Caco-2 (cell line): ENCODE measurements at regions not wholly inside any gene's neighbourhood (a gene's known extent, or its start where the extent isn't known, plus 50 kb on each side); places are given as distances from the start of the nearest gene placed in this dataset.

Source experiments
- BruUV-seq: library from RNA; stranded (reverse); fragments of 400-500 nt; replicated peaks from 2 replicates; lab custom pipeline; 2021; lab: Mats Ljungman, UMichigan
- CTCF ChIA-PET: fragments of 300-600 bp; sonication (Branson Sonifier 250); formaldehyde crosslinking; loops from one replicate; lab custom pipeline; 2022; ENCODE audit warnings: antibody characterized with exemption; lab: Charles Lee
- POLR2A ChIA-PET: fragments of 300-600 bp; sonication (Branson Sonifier 250); formaldehyde crosslinking; loops from one replicate; lab custom pipeline; 2022; ENCODE audit warnings: antibody characterized with exemption; lab: Charles Lee
- DNase-seq, 2 experiments: peaks; one replicate each; pipeline versions ENCODE4 v3.0.0 to v3.0.0-alpha.2; 2020 to 2022
- H3K27me3 ChIP-seq: replicated peaks from 2 replicates; pipeline ENCODE4 v1.6.0; 2011; ENCODE audit warnings: low read length; ENCODE audit not compliant: control insufficient read depth, insufficient read depth
- H3K36me3 ChIP-seq: 2 replicates; pipeline ENCODE4 v1.5.1; 2011; ENCODE audit warnings: low read length; ENCODE audit not compliant: control insufficient read depth, insufficient read depth
- H3K4me1 ChIP-seq: fragments of 250-450 bp; sonication (Bioruptor Pico); 2 replicates; pipeline ENCODE4 v1.5.1; 2020; ENCODE audit warnings: mild to moderate bottlenecking
- H3K4me3 ChIP-seq: 2 replicates; pipeline ENCODE4 v1.5.1; 2011; ENCODE audit warnings: low read depth, mild to moderate bottlenecking, control low read depth, low read length
- H3K9me3 ChIP-seq: fragments of 250-450 bp; sonication (Bioruptor Pico); 2 replicates; pipeline ENCODE4 v1.5.1; 2020; ENCODE audit warnings: mild to moderate bottlenecking, moderate library complexity
- H3K27ac Mint-ChIP-seq: one replicate; pipeline ENCODE4 v1.8.0; 2022; ENCODE audit warnings: mixed read lengths; ENCODE audit not compliant: unreplicated experiment
- H3K27me3 Mint-ChIP-seq: one replicate; pipeline ENCODE4 v1.8.0; 2022; ENCODE audit warnings: mixed read lengths; ENCODE audit not compliant: insufficient read depth, unreplicated experiment
- H3K36me3 Mint-ChIP-seq: one replicate; pipeline ENCODE4 v1.8.0; 2022; ENCODE audit warnings: mild to moderate bottlenecking, mixed read lengths; ENCODE audit not compliant: insufficient read depth, unreplicated experiment
- H3K4me1 Mint-ChIP-seq: one replicate; pipeline ENCODE4 v1.8.0; 2022; ENCODE audit warnings: low read depth, mixed read lengths; ENCODE audit not compliant: unreplicated experiment
- H3K4me3 Mint-ChIP-seq: one replicate; pipeline ENCODE4 v1.8.0; 2022; ENCODE audit warnings: mild to moderate bottlenecking, moderate library complexity, mixed read lengths; ENCODE audit not compliant: unreplicated experiment
- H3K9me3 Mint-ChIP-seq: one replicate; pipeline ENCODE4 v1.8.0; 2022; ENCODE audit warnings: mixed read lengths; ENCODE audit not compliant: unreplicated experiment
- CTCF ChIP-seq, 2 experiments: fragments of 200-600 bp in 1 of 2; IDR thresholded peaks; 1 replicate in 1 of 2; 2 replicates in 1 of 2; pipeline versions ENCODE4 v1.5.1 to v1.8.0; 2011 to 2022; ENCODE audit warnings: antibody characterized with exemption in 1 of 2, control low read depth in 1 of 2, inconsistent platforms in 1 of 2, low read depth in 1 of 2, low read length in 1 of 2, mild to moderate bottlenecking in 1 of 2, moderate library complexity in 1 of 2; ENCODE audit not compliant: insufficient read depth in 1 of 2, severe bottlenecking in 1 of 2, unreplicated experiment in 1 of 2
- intact Hi-C: fragments of 100-400 bp; cut with micrococcal nuclease; formaldehyde crosslinking; loops from one replicate; pipeline ENCODE4 v1.10.0; 2022; ENCODE audit not compliant: unreplicated experiment

GRCh38 chr2:58664523-58665151, 423.5 kb upstream of the FANCL start:
- Histone ChIP-seq H3K36me3 (no peaks in the 10 kb centered on the region), H3K27me3 (no peaks in the 10 kb centered on the region), H3K9me3 (no peaks in the 10 kb centered on the region), H3K4me3 (no peak overlapping the region), H3K4me1 (peaks cover 6% of the 10 kb centered on the region; the same call in 1 of the 2 replicates)
- DNase-seq = no peak
- Mint-ChIP-seq H3K27ac (no peak overlapping the region), H3K36me3 (no peaks in the 10 kb centered on the region), H3K9me3 (no peaks in the 10 kb centered on the region), H3K4me1 (no peaks in the 10 kb centered on the region), H3K4me3 (no peak overlapping the region), H3K27me3 (no peaks in the 10 kb centered on the region)
- ChIA-PET CTCF (no interaction called here), POLR2A (no interaction called here)
- BruUV-seq = no TSS peak
- TF ChIP-seq CTCF (IDR thresholded peaks at IDR 0.05; ENCODE audit: insufficient read depth in 1 of 2, low read depth in 1 of 2, low read length in 1 of 2, severe bottlenecking in 1 of 2, unreplicated experiment in 1 of 2) = no peak
- intact Hi-C loops = no loop called here

GRCh38 chr2:58660046-58660445, 418.9 kb upstream of the FANCL start:
- no peak for TF ChIP-seq CTCF (IDR thresholded peaks at IDR 0.05; ENCODE audit: insufficient read depth in 1 of 2, low read depth in 1 of 2, low read length in 1 of 2, severe bottlenecking in 1 of 2, unreplicated experiment in 1 of 2)
- no peaks in the 10 kb centered on the region for H3K9me3 ChIP-seq
- H3K36me3 ChIP-seq = no peaks in the 10 kb centered on the region
- Mint-ChIP-seq H3K9me3 (no peaks in the 10 kb centered on the region), H3K4me3 (no peak overlapping the region), H3K27ac (no peak overlapping the region), H3K36me3 (no peaks in the 10 kb centered on the region), H3K4me1 (no peaks in the 10 kb centered on the region), H3K27me3 (peaks cover 2% of the 10 kb centered on the region)
- POLR2A ChIA-PET = no interaction called here
- H3K4me1 ChIP-seq = peaks cover 10% of the 10 kb centered on the region; the same call in 1 of the 2 replicates
- no peaks in the 10 kb centered on the region for H3K27me3 ChIP-seq
- BruUV-seq = no TSS peak
- intact Hi-C loops = no loop called here
- no peak overlapping the region for H3K4me3 ChIP-seq
- DNase-seq = peak; percentile 12 to 30
- CTCF ChIA-PET = interaction anchor here (0.6 kb wide), 1 partner anchor 1890 kb away, joined by 5 read pairs; no protein-coding TSS in a partner anchor

- DNase-seq = no peak
- Mint-ChIP-seq H3K36me3 (no peaks in the 10 kb centered on the region), H3K27me3 (peaks cover 5% of the 10 kb centered on the region), H3K9me3 (no peaks in the 10 kb centered on the region), H3K4me1 (no peaks in the 10 kb centered on the region), H3K27ac (no peak overlapping the region), H3K4me3 (no peak overlapping the region)
- Histone ChIP-seq H3K27me3 (no peaks in the 10 kb centered on the region), H3K9me3 (no peaks in the 10 kb centered on the region), H3K36me3 (no peaks in the 10 kb centered on the region), H3K4me3 (no peak overlapping the region), H3K4me1 (peaks cover 9% of the 10 kb centered on the region; the same call in 1 of the 2 replicates)
- no peak for TF ChIP-seq CTCF (IDR thresholded peaks at IDR 0.05; ENCODE audit: insufficient read depth in 1 of 2, low read depth in 1 of 2, low read length in 1 of 2, severe bottlenecking in 1 of 2, unreplicated experiment in 1 of 2)
- ChIA-PET CTCF (no interaction called here), POLR2A (no interaction called here)
- intact Hi-C loops = no loop called here
- no TSS peak for BruUV-seq
Observed at GRCh38 chr2:58655152-58655551, 414.0 kb upstream of the FANCL start.
